HepG2 (cell line): ENCODE measurements at regions not wholly inside any gene's neighbourhood (a gene's known extent, or its start where the extent isn't known, plus 50 kb on each side); places are given as distances from the start of the nearest gene placed in this dataset.

Experiments used
- ATF7-NPFF ChIP-seq: sonication (generic); formaldehyde crosslinking; IDR thresholded peaks from 2 replicates; pipeline ENCODE4 v1.8.1; 2023; ENCODE audit warnings: mild to moderate bottlenecking, low read depth, missing genetic modification reagents, moderate library complexity
- EZH2 ChIP-seq: conservative IDR thresholded peaks from 2 replicates; pipeline ENCODE4 v1.6.1; 2012; ENCODE audit warnings: mild to moderate bottlenecking, low read depth, low read length, moderate library complexity
- MTF2 ChIP-seq: sonication (generic); formaldehyde crosslinking; IDR thresholded peaks from 2 replicates; pipeline ENCODE4 v1.5.0; 2020; ENCODE audit warnings: missing genetic modification reagents, borderline replicate concordance
- SKIL ChIP-seq: sonication (generic); formaldehyde crosslinking; IDR thresholded peaks from 2 replicates; pipeline ENCODE4 v1.8.0; 2022; ENCODE audit warnings: missing genetic modification reagents, mild to moderate bottlenecking, moderate library complexity, borderline replicate concordance
- SUZ12 ChIP-seq: fragments of 150-350 bp; IDR thresholded peaks from 2 replicates; pipeline ENCODE4 v1.6.1; 2014; ENCODE audit warnings: low read depth, low read length
- ZBTB40 ChIP-seq, 2 experiments: fragments of 450-650 bp in 1 of 2; sonication (generic) in 1 of 2; formaldehyde crosslinking in 1 of 2; IDR thresholded peaks; 2 replicates each; pipeline versions ENCODE4 v1.6.1 to v1.8.0; 2016 to 2022; ENCODE audit warnings: antibody characterized with exemption in 1 of 2, mild to moderate bottlenecking in 1 of 2, missing genetic modification reagents in 1 of 2
- TF ChIP-seq, protein P1 (sequence below): sonication (generic); formaldehyde crosslinking; IDR thresholded peaks from 2 replicates; pipeline ENCODE4 v1.4.0; 2020; ENCODE audit warnings: missing genetic modification reagents, borderline replicate concordance
- TF ChIP-seq, protein P2 (sequence below): sonication (generic); formaldehyde crosslinking; IDR thresholded peaks from 2 replicates; pipeline ENCODE4 v1.5.0; 2020; ENCODE audit warnings: mild to moderate bottlenecking, missing genetic modification reagents, moderate library complexity

GRCh38 chr4:100306018-100306417, 115.8 kb upstream of the DDIT4L start:
- TF ChIP-seq, protein P1, sequence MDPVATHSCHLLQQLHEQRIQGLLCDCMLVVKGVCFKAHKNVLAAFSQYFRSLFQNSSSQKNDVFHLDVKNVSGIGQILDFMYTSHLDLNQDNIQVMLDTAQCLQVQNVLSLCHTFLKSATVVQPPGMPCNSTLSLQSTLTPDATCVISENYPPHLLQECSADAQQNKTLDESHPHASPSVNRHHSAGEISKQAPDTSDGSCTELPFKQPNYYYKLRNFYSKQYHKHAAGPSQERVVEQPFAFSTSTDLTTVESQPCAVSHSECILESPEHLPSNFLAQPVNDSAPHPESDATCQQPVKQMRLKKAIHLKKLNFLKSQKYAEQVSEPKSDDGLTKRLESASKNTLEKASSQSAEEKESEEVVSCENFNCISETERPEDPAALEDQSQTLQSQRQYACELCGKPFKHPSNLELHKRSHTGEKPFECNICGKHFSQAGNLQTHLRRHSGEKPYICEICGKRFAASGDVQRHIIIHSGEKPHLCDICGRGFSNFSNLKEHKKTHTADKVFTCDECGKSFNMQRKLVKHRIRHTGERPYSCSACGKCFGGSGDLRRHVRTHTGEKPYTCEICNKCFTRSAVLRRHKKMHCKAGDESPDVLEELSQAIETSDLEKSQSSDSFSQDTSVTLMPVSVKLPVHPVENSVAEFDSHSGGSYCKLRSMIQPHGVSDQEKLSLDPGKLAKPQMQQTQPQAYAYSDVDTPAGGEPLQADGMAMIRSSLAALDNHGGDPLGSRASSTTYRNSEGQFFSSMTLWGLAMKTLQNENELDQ (CRISPR knock-in tag) = no peak
- TF ChIP-seq ATF7-NPFF (CRISPR knock-in tag) (no peak), EZH2 (no peak), MTF2 (CRISPR knock-in tag) (no peak), SUZ12 (no peak), ZBTB40 (IDR thresholded peaks at IDR 0.05) (no peak), ZBTB40 (CRISPR knock-in tag; IDR thresholded peaks at IDR 0.05) (no peak), SKIL (no peak)
- TF ChIP-seq, protein P2, sequence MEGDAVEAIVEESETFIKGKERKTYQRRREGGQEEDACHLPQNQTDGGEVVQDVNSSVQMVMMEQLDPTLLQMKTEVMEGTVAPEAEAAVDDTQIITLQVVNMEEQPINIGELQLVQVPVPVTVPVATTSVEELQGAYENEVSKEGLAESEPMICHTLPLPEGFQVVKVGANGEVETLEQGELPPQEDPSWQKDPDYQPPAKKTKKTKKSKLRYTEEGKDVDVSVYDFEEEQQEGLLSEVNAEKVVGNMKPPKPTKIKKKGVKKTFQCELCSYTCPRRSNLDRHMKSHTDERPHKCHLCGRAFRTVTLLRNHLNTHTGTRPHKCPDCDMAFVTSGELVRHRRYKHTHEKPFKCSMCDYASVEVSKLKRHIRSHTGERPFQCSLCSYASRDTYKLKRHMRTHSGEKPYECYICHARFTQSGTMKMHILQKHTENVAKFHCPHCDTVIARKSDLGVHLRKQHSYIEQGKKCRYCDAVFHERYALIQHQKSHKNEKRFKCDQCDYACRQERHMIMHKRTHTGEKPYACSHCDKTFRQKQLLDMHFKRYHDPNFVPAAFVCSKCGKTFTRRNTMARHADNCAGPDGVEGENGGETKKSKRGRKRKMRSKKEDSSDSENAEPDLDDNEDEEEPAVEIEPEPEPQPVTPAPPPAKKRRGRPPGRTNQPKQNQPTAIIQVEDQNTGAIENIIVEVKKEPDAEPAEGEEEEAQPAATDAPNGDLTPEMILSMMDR = no peak
